HepG2 (cell line): ENCODE measurements at regions not wholly inside any gene's neighbourhood (a gene's known extent, or its start where the extent isn't known, plus 50 kb on each side); places are given as distances from the start of the nearest gene placed in this dataset.

Experiments used
- ATAC-seq: fragments of 200-7000 bp; cut with Tn5 transposase; 3 replicates; pipeline ENCODE4 v1.9.1; 2020; ENCODE audit warnings: mild to moderate bottlenecking, moderate library complexity
- BruUV-seq: library from RNA; stranded (reverse); fragments of 400-500 nt; replicated peaks from 2 replicates; lab custom pipeline; 2021; lab: Mats Ljungman, UMichigan
- CTCF ChIA-PET: fragments of 300-600 bp; formaldehyde crosslinking; extraction: SDS; loops from one replicate; lab custom pipeline; 2021; ENCODE audit warnings: low total read pairs, inconsistent platforms, low intra/inter-chr PET ratio; lab: Yijun Ruan, JAX
- POLR2A ChIA-PET: fragments of 350-600 bp; sonication (Branson Sonifier 250); formaldehyde crosslinking; loops from one replicate; lab custom pipeline; 2020; ENCODE audit warnings: antibody characterized with exemption, inconsistent platforms; lab: Yijun Ruan, JAX
- DNase-seq: peaks from one replicate; pipeline ENCODE4 v3.0.0-alpha.2; 2015; ENCODE audit warnings: low spot score
- FAIRE-seq: peaks from 3 replicates; lab custom pipeline; 2011; peaks lifted over from hg19 to GRCh38; lab: Jason Lieb, UNC
- H2AFZ ChIP-seq: one replicate; pipeline ENCODE4 v1.6.1; 2011; ENCODE audit warnings: low read length, inconsistent platforms
- H3K27ac ChIP-seq: fragments of 300-600 bp; 3 replicates; pipeline ENCODE4 v1.8.0; 2011; ENCODE audit warnings: mixed run types, mild to moderate bottlenecking, mixed read lengths, low read length, inconsistent platforms; ENCODE audit not compliant: insufficient read depth; ENCODE audit errors: extremely low read length
- H3K27me3 ChIP-seq, 2 experiments: fragments of 200-600 bp in 1 of 2; 2 replicates in 1 of 2; 3 replicates in 1 of 2; pipeline versions ENCODE4 v1.6.0 to v1.8.0; 2011; ENCODE audit warnings: low read length in 2 of 2, mild to moderate bottlenecking in 2 of 2, moderate library complexity in 2 of 2, inconsistent platforms in 1 of 2; ENCODE audit not compliant: insufficient read depth in 2 of 2, control insufficient read depth in 1 of 2
- H3K36me3 ChIP-seq, 2 experiments: fragments of 200-600 bp in 1 of 2; replicated peaks in 1 of 2; 2 replicates in 1 of 2; 3 replicates in 1 of 2; pipeline versions ENCODE4 v1.5.1 to v1.8.0; 2011; ENCODE audit warnings: low read length in 2 of 2, inconsistent platforms in 1 of 2; ENCODE audit not compliant: insufficient read depth in 2 of 2, control insufficient read depth in 1 of 2
- H3K4me1 ChIP-seq: 2 replicates; pipeline ENCODE4 v1.5.1; 2012; ENCODE audit warnings: low read length, inconsistent platforms; ENCODE audit not compliant: insufficient read depth
- H3K4me2 ChIP-seq: 2 replicates; pipeline ENCODE4 v1.6.0; 2011; ENCODE audit warnings: low read depth, low read length, inconsistent platforms
- H3K4me3 ChIP-seq, 3 experiments: fragments of 200-600 bp in 1 of 3; sonication (generic), shearing (Covaris generic) in 1 of 3; replicated peaks in 1 of 3; 2 replicates each; pipeline ENCODE4 v1.5.1; 2011 to 2016; ENCODE audit warnings: low read length in 3 of 3, inconsistent platforms in 2 of 3, low read depth in 2 of 3, mild to moderate bottlenecking in 2 of 3, control low read depth in 1 of 3, mixed read lengths in 1 of 3; ENCODE audit not compliant: insufficient read depth in 1 of 3
- H3K79me2 ChIP-seq: one replicate; pipeline ENCODE4 v1.6.1; 2011; ENCODE audit warnings: low read length, inconsistent platforms; ENCODE audit not compliant: insufficient read depth
- H3K9ac ChIP-seq: 2 replicates; pipeline ENCODE4 v1.6.0; 2011; ENCODE audit warnings: mild to moderate bottlenecking, low read depth, low read length, inconsistent platforms; ENCODE audit not compliant: insufficient read depth
- H3K9me3 ChIP-seq: 2 replicates; pipeline ENCODE4 v1.5.1; 2012; ENCODE audit warnings: mild to moderate bottlenecking, low read length
- H4K20me1 ChIP-seq: 2 replicates; pipeline ENCODE4 v1.6.0; 2011; ENCODE audit warnings: inconsistent platforms, mild to moderate bottlenecking, low read length, moderate library complexity; ENCODE audit not compliant: insufficient read depth
- NFE2 ChIP-seq: sonication (generic); formaldehyde crosslinking; IDR thresholded peaks from 2 replicates; pipeline ENCODE4 v1.4.0; 2020; ENCODE audit warnings: missing genetic modification reagents
- NKX3-1 ChIP-seq: sonication (generic); formaldehyde crosslinking; IDR thresholded peaks from 2 replicates; pipeline ENCODE4 v1.5.0; 2020; ENCODE audit warnings: missing genetic modification reagents
- RAD21 ChIP-seq: fragments of 450-650 bp; formaldehyde crosslinking; IDR thresholded peaks from 2 replicates; pipeline ENCODE4 v1.5.0; 2020; ENCODE audit warnings: mild to moderate bottlenecking
- ZNF772 ChIP-seq: sonication (generic); formaldehyde crosslinking; IDR thresholded peaks from 2 replicates; pipeline ENCODE4 v1.5.0; 2020; ENCODE audit warnings: mild to moderate bottlenecking, missing genetic modification reagents
- WGBS: methylation state at CpG from one replicate; pipeline ENCODE4 v1.1.6; 2017; ENCODE audit warnings: low lambda C conversion rate; 5-methylcytosine and 5-hydroxymethylcytosine counted together
- in situ Hi-C: cut with HindIII; loops from 2 replicates; pipeline ENCODE4 v1.10.0; 2017; ENCODE audit warnings: low pct_unique_long_range_greater_than_20kb; ENCODE audit not compliant: extremely low pct_ligation_motif_present
- intact Hi-C: fragments of 100-400 bp; cut with micrococcal nuclease; formaldehyde crosslinking; loops from one replicate; pipeline ENCODE4 v1.10.0; 2022; ENCODE audit not compliant: unreplicated experiment
- TF ChIP-seq, protein P1 (sequence below): sonication (generic); formaldehyde crosslinking; IDR thresholded peaks from 2 replicates; pipeline ENCODE4 v1.8.0; 2022; ENCODE audit warnings: missing genetic modification reagents, mild to moderate bottlenecking, moderate library complexity, borderline replicate concordance
- TF ChIP-seq, protein P2 (sequence below): sonication (generic); formaldehyde crosslinking; IDR thresholded peaks from 2 replicates; pipeline ENCODE4 v1.8.1; 2023; ENCODE audit warnings: mild to moderate bottlenecking, moderate library complexity, missing genetic modification reagents
- TF ChIP-seq, protein P3 (sequence below): sonication (generic); formaldehyde crosslinking; IDR thresholded peaks from 2 replicates; pipeline ENCODE4 v1.5.1; 2020; ENCODE audit warnings: mild to moderate bottlenecking, missing genetic modification reagents, borderline replicate concordance
- TF ChIP-seq, protein P4 (sequence below): sonication (generic); formaldehyde crosslinking; IDR thresholded peaks from 2 replicates; pipeline ENCODE4 v1.5.1; 2020; ENCODE audit warnings: mild to moderate bottlenecking, moderate library complexity, missing genetic modification reagents
- TF ChIP-seq, protein P5 (sequence below): sonication (generic); formaldehyde crosslinking; IDR thresholded peaks from 2 replicates; pipeline ENCODE4 v1.4.0; 2020; ENCODE audit warnings: low read depth, missing genetic modification reagents

DNA sequence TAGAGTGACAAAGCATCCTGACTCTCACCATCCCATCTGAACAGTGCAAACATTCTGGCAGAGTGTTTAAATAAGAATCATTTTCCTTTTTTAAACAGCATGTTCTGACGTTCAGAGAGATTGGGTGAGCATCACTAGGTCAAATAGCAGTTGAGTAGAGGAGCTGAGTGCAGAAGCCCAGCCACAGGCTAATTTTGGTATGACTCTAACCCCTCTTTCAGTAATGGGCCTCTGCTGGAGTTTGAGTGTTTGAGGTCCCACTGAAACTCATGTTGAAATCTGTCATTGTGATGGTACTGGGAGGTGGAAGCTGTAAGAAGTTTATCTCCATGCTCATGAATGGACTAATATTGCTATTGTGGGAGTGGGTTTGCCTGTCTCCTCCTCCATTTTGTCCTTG is 194.4 kb downstream of the SALL1 start:
- ChIA-PET POLR2A (no interaction called here), CTCF (no interaction called here)
- no peak overlapping the region for H3K4me3 ChIP-seq
- in situ Hi-C loops, result no loop called here
- no peaks in the 10 kb centered on the region for H3K4me1 ChIP-seq
- FAIRE-seq (no peak), DNase-seq (no peak), ATAC-seq (no peak)
- H2AFZ ChIP-seq, result no peak overlapping the region
- WGBS, result 0% methylated on average over 1 of the region's 1 CpG
- H4K20me1 ChIP-seq, result no peaks in the 10 kb centered on the region
- no peaks in the 10 kb centered on the region for H3K36me3 ChIP-seq
- intact Hi-C loops, result no loop called here
- H3K9me3 ChIP-seq, result no peaks in the 10 kb centered on the region
- no peak overlapping the region for H3K9ac ChIP-seq
- H3K27ac ChIP-seq, result no peak overlapping the region
- no TSS peak for BruUV-seq
- no peaks in the 10 kb centered on the region; a peak in 1 of 5 replicates for H3K27me3 ChIP-seq
- H3K4me2 ChIP-seq, result no peak overlapping the region
- H3K79me2 ChIP-seq, result no peaks in the 10 kb centered on the region
- no peak for TF ChIP-seq ZNF772 (CRISPR knock-in tag)
- TF ChIP-seq, protein P1, sequence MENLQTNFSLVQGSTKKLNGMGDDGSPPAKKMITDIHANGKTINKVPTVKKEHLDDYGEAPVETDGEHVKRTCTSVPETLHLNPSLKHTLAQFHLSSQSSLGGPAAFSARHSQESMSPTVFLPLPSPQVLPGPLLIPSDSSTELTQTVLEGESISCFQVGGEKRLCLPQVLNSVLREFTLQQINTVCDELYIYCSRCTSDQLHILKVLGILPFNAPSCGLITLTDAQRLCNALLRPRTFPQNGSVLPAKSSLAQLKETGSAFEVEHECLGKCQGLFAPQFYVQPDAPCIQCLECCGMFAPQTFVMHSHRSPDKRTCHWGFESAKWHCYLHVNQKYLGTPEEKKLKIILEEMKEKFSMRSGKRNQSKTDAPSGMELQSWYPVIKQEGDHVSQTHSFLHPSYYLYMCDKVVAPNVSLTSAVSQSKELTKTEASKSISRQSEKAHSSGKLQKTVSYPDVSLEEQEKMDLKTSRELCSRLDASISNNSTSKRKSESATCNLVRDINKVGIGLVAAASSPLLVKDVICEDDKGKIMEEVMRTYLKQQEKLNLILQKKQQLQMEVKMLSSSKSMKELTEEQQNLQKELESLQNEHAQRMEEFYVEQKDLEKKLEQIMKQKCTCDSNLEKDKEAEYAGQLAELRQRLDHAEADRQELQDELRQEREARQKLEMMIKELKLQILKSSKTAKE (CRISPR knock-in tag), result no peak
- TF ChIP-seq, protein P2, sequence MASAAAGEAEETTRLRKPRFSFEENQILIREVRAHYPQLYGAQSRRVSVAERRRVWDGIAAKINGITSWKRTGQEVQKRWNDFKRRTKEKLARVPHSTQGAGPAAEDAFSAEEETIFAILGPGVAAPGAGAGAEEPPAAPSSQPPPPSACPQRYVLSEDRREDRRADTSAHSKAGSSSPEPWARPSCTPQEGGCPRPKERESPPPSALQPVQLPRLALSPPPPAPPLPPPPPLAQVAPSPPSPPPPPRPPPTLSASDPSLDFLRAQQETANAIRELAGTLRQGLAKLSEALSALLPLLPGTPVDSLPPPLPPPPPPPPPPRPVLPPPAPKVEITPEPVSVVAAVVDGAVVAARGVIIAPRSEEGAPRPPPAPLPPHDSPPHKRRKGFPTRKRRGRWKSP (CRISPR knock-in tag), result no peak
- TF ChIP-seq NFE2, result no peak
- TF ChIP-seq, protein P3, sequence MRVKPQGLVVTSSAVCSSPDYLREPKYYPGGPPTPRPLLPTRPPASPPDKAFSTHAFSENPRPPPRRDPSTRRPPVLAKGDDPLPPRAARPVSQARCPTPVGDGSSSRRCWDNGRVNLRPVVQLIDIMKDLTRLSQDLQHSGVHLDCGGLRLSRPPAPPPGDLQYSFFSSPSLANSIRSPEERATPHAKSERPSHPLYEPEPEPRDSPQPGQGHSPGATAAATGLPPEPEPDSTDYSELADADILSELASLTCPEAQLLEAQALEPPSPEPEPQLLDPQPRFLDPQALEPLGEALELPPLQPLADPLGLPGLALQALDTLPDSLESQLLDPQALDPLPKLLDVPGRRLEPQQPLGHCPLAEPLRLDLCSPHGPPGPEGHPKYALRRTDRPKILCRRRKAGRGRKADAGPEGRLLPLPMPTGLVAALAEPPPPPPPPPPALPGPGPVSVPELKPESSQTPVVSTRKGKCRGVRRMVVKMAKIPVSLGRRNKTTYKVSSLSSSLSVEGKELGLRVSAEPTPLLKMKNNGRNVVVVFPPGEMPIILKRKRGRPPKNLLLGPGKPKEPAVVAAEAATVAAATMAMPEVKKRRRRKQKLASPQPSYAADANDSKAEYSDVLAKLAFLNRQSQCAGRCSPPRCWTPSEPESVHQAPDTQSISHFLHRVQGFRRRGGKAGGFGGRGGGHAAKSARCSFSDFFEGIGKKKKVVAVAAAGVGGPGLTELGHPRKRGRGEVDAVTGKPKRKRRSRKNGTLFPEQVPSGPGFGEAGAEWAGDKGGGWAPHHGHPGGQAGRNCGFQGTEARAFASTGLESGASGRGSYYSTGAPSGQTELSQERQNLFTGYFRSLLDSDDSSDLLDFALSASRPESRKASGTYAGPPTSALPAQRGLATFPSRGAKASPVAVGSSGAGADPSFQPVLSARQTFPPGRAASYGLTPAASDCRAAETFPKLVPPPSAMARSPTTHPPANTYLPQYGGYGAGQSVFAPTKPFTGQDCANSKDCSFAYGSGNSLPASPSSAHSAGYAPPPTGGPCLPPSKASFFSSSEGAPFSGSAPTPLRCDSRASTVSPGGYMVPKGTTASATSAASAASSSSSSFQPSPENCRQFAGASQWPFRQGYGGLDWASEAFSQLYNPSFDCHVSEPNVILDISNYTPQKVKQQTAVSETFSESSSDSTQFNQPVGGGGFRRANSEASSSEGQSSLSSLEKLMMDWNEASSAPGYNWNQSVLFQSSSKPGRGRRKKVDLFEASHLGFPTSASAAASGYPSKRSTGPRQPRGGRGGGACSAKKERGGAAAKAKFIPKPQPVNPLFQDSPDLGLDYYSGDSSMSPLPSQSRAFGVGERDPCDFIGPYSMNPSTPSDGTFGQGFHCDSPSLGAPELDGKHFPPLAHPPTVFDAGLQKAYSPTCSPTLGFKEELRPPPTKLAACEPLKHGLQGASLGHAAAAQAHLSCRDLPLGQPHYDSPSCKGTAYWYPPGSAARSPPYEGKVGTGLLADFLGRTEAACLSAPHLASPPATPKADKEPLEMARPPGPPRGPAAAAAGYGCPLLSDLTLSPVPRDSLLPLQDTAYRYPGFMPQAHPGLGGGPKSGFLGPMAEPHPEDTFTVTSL, result no peak
- TF ChIP-seq NKX3-1, result no peak
- TF ChIP-seq, protein P4, sequence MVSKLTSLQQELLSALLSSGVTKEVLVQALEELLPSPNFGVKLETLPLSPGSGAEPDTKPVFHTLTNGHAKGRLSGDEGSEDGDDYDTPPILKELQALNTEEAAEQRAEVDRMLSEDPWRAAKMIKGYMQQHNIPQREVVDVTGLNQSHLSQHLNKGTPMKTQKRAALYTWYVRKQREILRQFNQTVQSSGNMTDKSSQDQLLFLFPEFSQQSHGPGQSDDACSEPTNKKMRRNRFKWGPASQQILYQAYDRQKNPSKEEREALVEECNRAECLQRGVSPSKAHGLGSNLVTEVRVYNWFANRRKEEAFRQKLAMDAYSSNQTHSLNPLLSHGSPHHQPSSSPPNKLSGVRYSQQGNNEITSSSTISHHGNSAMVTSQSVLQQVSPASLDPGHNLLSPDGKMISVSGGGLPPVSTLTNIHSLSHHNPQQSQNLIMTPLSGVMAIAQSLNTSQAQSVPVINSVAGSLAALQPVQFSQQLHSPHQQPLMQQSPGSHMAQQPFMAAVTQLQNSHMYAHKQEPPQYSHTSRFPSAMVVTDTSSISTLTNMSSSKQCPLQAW, result no peak
- no peak for TF ChIP-seq RAD21 (CRISPR knock-in tag)
- TF ChIP-seq, protein P5, sequence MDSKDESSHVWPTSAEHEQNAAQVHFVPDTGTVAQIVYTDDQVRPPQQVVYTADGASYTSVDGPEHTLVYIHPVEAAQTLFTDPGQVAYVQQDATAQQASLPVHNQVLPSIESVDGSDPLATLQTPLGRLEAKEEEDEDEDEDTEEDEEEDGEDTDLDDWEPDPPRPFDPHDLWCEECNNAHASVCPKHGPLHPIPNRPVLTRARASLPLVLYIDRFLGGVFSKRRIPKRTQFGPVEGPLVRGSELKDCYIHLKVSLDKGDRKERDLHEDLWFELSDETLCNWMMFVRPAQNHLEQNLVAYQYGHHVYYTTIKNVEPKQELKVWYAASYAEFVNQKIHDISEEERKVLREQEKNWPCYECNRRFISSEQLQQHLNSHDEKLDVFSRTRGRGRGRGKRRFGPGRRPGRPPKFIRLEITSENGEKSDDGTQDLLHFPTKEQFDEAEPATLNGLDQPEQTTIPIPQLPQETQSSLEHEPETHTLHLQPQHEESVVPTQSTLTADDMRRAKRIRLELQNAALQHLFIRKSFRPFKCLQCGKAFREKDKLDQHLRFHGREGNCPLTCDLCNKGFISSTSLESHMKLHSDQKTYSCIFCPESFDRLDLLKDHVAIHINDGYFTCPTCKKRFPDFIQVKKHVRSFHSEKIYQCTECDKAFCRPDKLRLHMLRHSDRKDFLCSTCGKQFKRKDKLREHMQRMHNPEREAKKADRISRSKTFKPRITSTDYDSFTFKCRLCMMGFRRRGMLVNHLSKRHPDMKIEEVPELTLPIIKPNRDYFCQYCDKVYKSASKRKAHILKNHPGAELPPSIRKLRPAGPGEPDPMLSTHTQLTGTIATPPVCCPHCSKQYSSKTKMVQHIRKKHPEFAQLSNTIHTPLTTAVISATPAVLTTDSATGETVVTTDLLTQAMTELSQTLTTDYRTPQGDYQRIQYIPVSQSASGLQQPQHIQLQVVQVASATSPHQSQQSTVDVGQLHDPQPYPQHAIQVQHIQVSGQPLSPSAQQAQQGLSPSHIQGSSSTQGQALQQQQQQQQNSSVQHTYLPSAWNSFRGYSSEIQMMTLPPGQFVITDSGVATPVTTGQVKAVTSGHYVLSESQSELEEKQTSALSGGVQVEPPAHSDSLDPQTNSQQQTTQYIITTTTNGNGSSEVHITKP, result no peak
